PC-3 (cell line): ENCODE measurements at regions not wholly inside any gene's neighbourhood (a gene's known extent, or its start where the extent isn't known, plus 50 kb on each side); places are given as distances from the start of the nearest gene placed in this dataset.

Experiments used
- ATAC-seq: fragments of 200-7000 bp; cut with Tn5 transposase; 2 replicates; pipeline ENCODE4 v1.9.1; 2020; ENCODE audit warnings: mild to moderate bottlenecking, moderate library complexity
- BruUV-seq: library from RNA; stranded (reverse); fragments of 400-500 nt; replicated peaks from 2 replicates; lab custom pipeline; 2021; lab: Mats Ljungman, UMichigan
- CTCF ChIA-PET: fragments of 300-600 bp; sonication (Branson Sonifier 250); formaldehyde crosslinking; loops from one replicate; lab custom pipeline; 2022; ENCODE audit warnings: antibody characterized with exemption; lab: Charles Lee
- POLR2A ChIA-PET: fragments of 300-600 bp; sonication (Branson Sonifier 250); formaldehyde crosslinking; loops from one replicate; lab custom pipeline; 2022; ENCODE audit warnings: antibody characterized with exemption; ENCODE audit not compliant: unreplicated experiment; lab: Charles Lee
- DNase-seq: peaks from one replicate; pipeline ENCODE4 v3.0.0-alpha.2; 2015
- H2AFZ ChIP-seq: fragments of 300-600 bp; sonication (generic); 2 replicates; pipeline ENCODE4 v1.6.0; 2016; ENCODE audit warnings: antibody characterized with exemption, low read length
- H3F3A ChIP-seq: fragments of 300-600 bp; sonication (generic); one replicate; pipeline ENCODE4 v1.6.0; 2017; ENCODE audit warnings: antibody characterized with exemption, low read length, control low read depth, mild to moderate bottlenecking; ENCODE audit not compliant: unreplicated experiment
- H3K27ac ChIP-seq: fragments of 300-600 bp; sonication (generic); 2 replicates; pipeline ENCODE4 v1.5.1; 2016; ENCODE audit warnings: mild to moderate bottlenecking, low read length
- H3K27me3 ChIP-seq: fragments of 300-600 bp; sonication (generic); 2 replicates; pipeline ENCODE4 v1.6.1; 2016; ENCODE audit warnings: low read length, mixed read lengths
- H3K36me3 ChIP-seq: fragments of 300-600 bp; sonication (generic); 2 replicates; pipeline ENCODE4 v1.6.1; 2016; ENCODE audit warnings: low read depth, mixed run types, low read length, mixed read lengths
- H3K4me1 ChIP-seq: fragments of 300-600 bp; sonication (generic); 2 replicates; pipeline ENCODE4 v1.5.1; 2016; ENCODE audit warnings: low read length; ENCODE audit not compliant: insufficient read depth
- H3K4me2 ChIP-seq: fragments of 300-600 bp; sonication (generic); 2 replicates; pipeline ENCODE4 v1.6.0; 2016; ENCODE audit warnings: low read length
- H3K4me3 ChIP-seq: fragments of 300-600 bp; sonication (generic); 2 replicates; pipeline ENCODE4 v1.5.1; 2016; ENCODE audit warnings: mild to moderate bottlenecking, low read length, mixed read lengths
- H3K79me2 ChIP-seq: fragments of 300-600 bp; sonication (generic); 2 replicates; pipeline ENCODE4 v1.6.1; 2017; ENCODE audit warnings: low read length, mixed read lengths
- H3K9ac ChIP-seq: fragments of 300-600 bp; sonication (generic); 2 replicates; pipeline ENCODE4 v1.6.0; 2016; ENCODE audit warnings: mild to moderate bottlenecking, low read length
- H3K9me2 ChIP-seq: fragments of 300-600 bp; sonication (generic); replicated peaks from 2 replicates; pipeline ENCODE4 v1.6.1; 2016; ENCODE audit warnings: mixed run types, low read length, mixed read lengths
- H3K9me3 ChIP-seq: fragments of 300-600 bp; sonication (generic); 2 replicates; pipeline ENCODE4 v1.6.1; 2016; ENCODE audit warnings: low read length, mixed read lengths
- H4K20me1 ChIP-seq: fragments of 300-600 bp; sonication (generic); 2 replicates; pipeline ENCODE4 v1.6.1; 2016; ENCODE audit warnings: low read length, mixed read lengths
- EZH2 ChIP-seq: fragments of 300-600 bp; sonication (generic); IDR thresholded peaks from one replicate; pipeline ENCODE4 v1.6.1; 2017; ENCODE audit warnings: antibody characterized with exemption, mild to moderate bottlenecking, low read length; ENCODE audit not compliant: unreplicated experiment
- EZH2phosphoT487 ChIP-seq: fragments of 300-600 bp; sonication (generic); IDR thresholded peaks from 2 replicates; pipeline ENCODE4 v1.6.1; 2018; ENCODE audit warnings: mild to moderate bottlenecking, antibody characterized with exemption, low read length, borderline replicate concordance
- intact Hi-C: fragments of 100-400 bp; cut with micrococcal nuclease; formaldehyde crosslinking; loops from 2 replicates; pipeline ENCODE4 v1.9.0; 2023
- TF ChIP-seq, protein P1 (sequence below): fragments of 300-600 bp; sonication (generic); conservative IDR thresholded peaks from 2 replicates; pipeline ENCODE4 v1.5.1; 2017; ENCODE audit warnings: antibody characterized with exemption, low read depth, mild to moderate bottlenecking, low read length

- POLR2A ChIA-PET, result no interaction called here
- Histone ChIP-seq H3F3A (no peaks in the 10 kb centered on the region), H2AFZ (no peak overlapping the region), H3K9me2 (no peaks in the 10 kb centered on the region), H3K79me2 (no peaks in the 10 kb centered on the region), H4K20me1 (no peaks in the 10 kb centered on the region), H3K9me3 (no peaks in the 10 kb centered on the region), H3K36me3 (no peaks in the 10 kb centered on the region), H3K27ac (no peak overlapping the region), H3K9ac (no peak overlapping the region), H3K4me1 (no peaks in the 10 kb centered on the region), H3K4me2 (no peak overlapping the region), H3K4me3 (no peak overlapping the region), H3K27me3 (no peaks in the 10 kb centered on the region)
- DNase-seq (peak; percentile 24), ATAC-seq (peak; percentile 64; the same call in 1 of the 2 replicates)
- intact Hi-C loops, result loop anchor here (1.0 kb wide), 1 partner anchor 74 kb away; no protein-coding TSS in a partner anchor
- no TSS peak for BruUV-seq
- TF ChIP-seq, protein P1, sequence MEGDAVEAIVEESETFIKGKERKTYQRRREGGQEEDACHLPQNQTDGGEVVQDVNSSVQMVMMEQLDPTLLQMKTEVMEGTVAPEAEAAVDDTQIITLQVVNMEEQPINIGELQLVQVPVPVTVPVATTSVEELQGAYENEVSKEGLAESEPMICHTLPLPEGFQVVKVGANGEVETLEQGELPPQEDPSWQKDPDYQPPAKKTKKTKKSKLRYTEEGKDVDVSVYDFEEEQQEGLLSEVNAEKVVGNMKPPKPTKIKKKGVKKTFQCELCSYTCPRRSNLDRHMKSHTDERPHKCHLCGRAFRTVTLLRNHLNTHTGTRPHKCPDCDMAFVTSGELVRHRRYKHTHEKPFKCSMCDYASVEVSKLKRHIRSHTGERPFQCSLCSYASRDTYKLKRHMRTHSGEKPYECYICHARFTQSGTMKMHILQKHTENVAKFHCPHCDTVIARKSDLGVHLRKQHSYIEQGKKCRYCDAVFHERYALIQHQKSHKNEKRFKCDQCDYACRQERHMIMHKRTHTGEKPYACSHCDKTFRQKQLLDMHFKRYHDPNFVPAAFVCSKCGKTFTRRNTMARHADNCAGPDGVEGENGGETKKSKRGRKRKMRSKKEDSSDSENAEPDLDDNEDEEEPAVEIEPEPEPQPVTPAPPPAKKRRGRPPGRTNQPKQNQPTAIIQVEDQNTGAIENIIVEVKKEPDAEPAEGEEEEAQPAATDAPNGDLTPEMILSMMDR, result peak; percentile 45
- TF ChIP-seq EZH2phosphoT487, result no peak
- TF ChIP-seq EZH2, result no peak
- CTCF ChIA-PET, result no interaction called here
Measured at GRCh38 chr1:99407018-99407417, 142.7 kb downstream of the PLPPR4 start.

DNA sequence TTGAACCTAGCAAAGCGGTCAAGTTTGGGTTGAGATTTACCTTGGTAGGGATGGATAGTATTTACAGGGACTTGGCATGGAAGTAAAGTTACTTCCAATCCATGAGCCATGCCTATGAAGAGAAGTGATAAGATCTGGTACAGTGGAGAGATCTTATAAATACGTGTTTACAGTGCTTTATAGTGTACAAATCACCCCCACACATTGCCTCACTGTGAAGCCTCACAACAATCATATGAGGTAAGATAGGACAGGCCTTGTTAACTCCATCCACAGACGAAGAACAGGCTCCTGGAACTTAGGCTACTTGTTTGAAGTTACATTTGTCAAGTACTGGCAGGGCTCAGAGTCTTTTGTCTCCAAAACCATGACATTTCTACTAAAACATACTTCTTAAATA is 159.8 kb downstream of the PLPPR4 start:
- DNase-seq, result no peak
- Histone ChIP-seq H3F3A (no peaks in the 10 kb centered on the region), H4K20me1 (no peaks in the 10 kb centered on the region), H3K9me3 (peaks cover 3% of the 10 kb centered on the region; the same call in 1 of the 2 replicates), H3K9me2 (no peaks in the 10 kb centered on the region), H3K79me2 (no peaks in the 10 kb centered on the region), H3K27ac (no peak overlapping the region), H3K4me3 (no peak overlapping the region), H3K27me3 (no peaks in the 10 kb centered on the region), H3K4me2 (no peak overlapping the region), H3K9ac (no peak overlapping the region), H3K36me3 (no peaks in the 10 kb centered on the region), H2AFZ (no peak overlapping the region), H3K4me1 (no peaks in the 10 kb centered on the region)
- intact Hi-C loops, result no loop called here
- CTCF ChIA-PET, result no interaction called here
- TF ChIP-seq, protein P1, result no peak
- TF ChIP-seq EZH2phosphoT487 (no peak), EZH2 (no peak)
- no TSS peak for BruUV-seq
- POLR2A ChIA-PET, result no interaction called here
- ATAC-seq, result no peak

- ATAC-seq (no peak), DNase-seq (no peak)
- BruUV-seq, result no TSS peak
- Histone ChIP-seq H3K4me2 (no peak overlapping the region), H3K9ac (no peak overlapping the region), H3K9me2 (no peaks in the 10 kb centered on the region), H2AFZ (no peak overlapping the region), H3K36me3 (no peaks in the 10 kb centered on the region), H3K79me2 (no peaks in the 10 kb centered on the region), H3K27me3 (no peaks in the 10 kb centered on the region), H3F3A (no peaks in the 10 kb centered on the region), H3K4me1 (no peaks in the 10 kb centered on the region), H3K4me3 (no peak overlapping the region), H3K27ac (no peak overlapping the region), H3K9me3 (peaks cover 4% of the 10 kb centered on the region; the same call in 1 of the 2 replicates), H4K20me1 (no peaks in the 10 kb centered on the region)
- POLR2A ChIA-PET, result no interaction called here
- intact Hi-C loops, result no loop called here
- TF ChIP-seq, protein P1, result no peak
- no peak for TF ChIP-seq EZH2
- TF ChIP-seq EZH2phosphoT487, result no peak
- CTCF ChIA-PET, result no interaction called here
Measured at GRCh38 chr1:99429754-99430153, 165.5 kb downstream of the PLPPR4 start.
